HepG2 (cell line): ENCODE measurements at regions not wholly inside any gene's neighbourhood (a gene's known extent, or its start where the extent isn't known, plus 50 kb on each side); places are given as distances from the start of the nearest gene placed in this dataset.

ENCODE experiments used
- ATAC-seq: fragments of 200-7000 bp; cut with Tn5 transposase; 3 replicates; pipeline ENCODE4 v1.9.1; 2020; ENCODE audit warnings: mild to moderate bottlenecking, moderate library complexity
- BruUV-seq: library from RNA; stranded (reverse); fragments of 400-500 nt; replicated peaks from 2 replicates; lab custom pipeline; 2021; lab: Mats Ljungman, UMichigan
- CTCF ChIA-PET: fragments of 300-600 bp; formaldehyde crosslinking; extraction: SDS; loops from one replicate; lab custom pipeline; 2021; ENCODE audit warnings: low total read pairs, inconsistent platforms, low intra/inter-chr PET ratio; lab: Yijun Ruan, JAX
- POLR2A ChIA-PET: fragments of 350-600 bp; sonication (Branson Sonifier 250); formaldehyde crosslinking; loops from one replicate; lab custom pipeline; 2020; ENCODE audit warnings: antibody characterized with exemption, inconsistent platforms; lab: Yijun Ruan, JAX
- DNase-seq: peaks from one replicate; pipeline ENCODE4 v3.0.0-alpha.2; 2015; ENCODE audit warnings: low spot score
- FAIRE-seq: peaks from 3 replicates; lab custom pipeline; 2011; peaks lifted over from hg19 to GRCh38; lab: Jason Lieb, UNC
- H2AFZ ChIP-seq: one replicate; pipeline ENCODE4 v1.6.1; 2011; ENCODE audit warnings: low read length, inconsistent platforms
- H3K27ac ChIP-seq: fragments of 300-600 bp; 3 replicates; pipeline ENCODE4 v1.8.0; 2011; ENCODE audit warnings: mixed run types, mild to moderate bottlenecking, mixed read lengths, low read length, inconsistent platforms; ENCODE audit not compliant: insufficient read depth; ENCODE audit errors: extremely low read length
- H3K27me3 ChIP-seq, 2 experiments: fragments of 200-600 bp in 1 of 2; 2 replicates in 1 of 2; 3 replicates in 1 of 2; pipeline versions ENCODE4 v1.6.0 to v1.8.0; 2011; ENCODE audit warnings: low read length in 2 of 2, mild to moderate bottlenecking in 2 of 2, moderate library complexity in 2 of 2, inconsistent platforms in 1 of 2; ENCODE audit not compliant: insufficient read depth in 2 of 2, control insufficient read depth in 1 of 2
- H3K36me3 ChIP-seq, 2 experiments: fragments of 200-600 bp in 1 of 2; replicated peaks in 1 of 2; 2 replicates in 1 of 2; 3 replicates in 1 of 2; pipeline versions ENCODE4 v1.5.1 to v1.8.0; 2011; ENCODE audit warnings: low read length in 2 of 2, inconsistent platforms in 1 of 2; ENCODE audit not compliant: insufficient read depth in 2 of 2, control insufficient read depth in 1 of 2
- H3K4me1 ChIP-seq: 2 replicates; pipeline ENCODE4 v1.5.1; 2012; ENCODE audit warnings: low read length, inconsistent platforms; ENCODE audit not compliant: insufficient read depth
- H3K4me2 ChIP-seq: 2 replicates; pipeline ENCODE4 v1.6.0; 2011; ENCODE audit warnings: low read depth, low read length, inconsistent platforms
- H3K4me3 ChIP-seq, 3 experiments: fragments of 200-600 bp in 1 of 3; sonication (generic), shearing (Covaris generic) in 1 of 3; replicated peaks in 1 of 3; 2 replicates each; pipeline ENCODE4 v1.5.1; 2011 to 2016; ENCODE audit warnings: low read length in 3 of 3, inconsistent platforms in 2 of 3, low read depth in 2 of 3, mild to moderate bottlenecking in 2 of 3, control low read depth in 1 of 3, mixed read lengths in 1 of 3; ENCODE audit not compliant: insufficient read depth in 1 of 3
- H3K79me2 ChIP-seq: one replicate; pipeline ENCODE4 v1.6.1; 2011; ENCODE audit warnings: low read length, inconsistent platforms; ENCODE audit not compliant: insufficient read depth
- H3K9ac ChIP-seq: 2 replicates; pipeline ENCODE4 v1.6.0; 2011; ENCODE audit warnings: mild to moderate bottlenecking, low read depth, low read length, inconsistent platforms; ENCODE audit not compliant: insufficient read depth
- H3K9me3 ChIP-seq: 2 replicates; pipeline ENCODE4 v1.5.1; 2012; ENCODE audit warnings: mild to moderate bottlenecking, low read length
- H4K20me1 ChIP-seq: 2 replicates; pipeline ENCODE4 v1.6.0; 2011; ENCODE audit warnings: inconsistent platforms, mild to moderate bottlenecking, low read length, moderate library complexity; ENCODE audit not compliant: insufficient read depth
- ASH2L ChIP-seq: fragments of 300-600, 200-600 bp; sonication (generic); IDR thresholded peaks from 2 replicates; pipeline ENCODE4 v1.7.0; 2017; ENCODE audit warnings: low read depth, mild to moderate bottlenecking, moderate library complexity, mixed read lengths, low read length; ENCODE audit not compliant: insufficient read length
- FOXP1 ChIP-seq, 2 experiments: fragments of 450-650 bp in 1 of 2; IDR thresholded peaks; 2 replicates each; pipeline ENCODE4 v1.6.1; 2017 to 2018; ENCODE audit warnings: antibody characterized with exemption in 1 of 2
- KLF15 ChIP-seq: sonication (generic); formaldehyde crosslinking; IDR thresholded peaks from 2 replicates; pipeline ENCODE4 v1.8.1; 2023; ENCODE audit warnings: borderline replicate concordance, mild to moderate bottlenecking, inconsistent platforms, missing genetic modification reagents, mixed read lengths
- NR3C1 ChIP-seq: sonication (generic); formaldehyde crosslinking; IDR thresholded peaks from 2 replicates; pipeline ENCODE4 v1.4.0; 2020; ENCODE audit warnings: missing genetic modification reagents
- SMAD1 ChIP-seq: sonication (generic); formaldehyde crosslinking; IDR thresholded peaks from 2 replicates; pipeline ENCODE4 v1.4.0; 2020; ENCODE audit warnings: missing genetic modification reagents, low read depth, mild to moderate bottlenecking, borderline replicate concordance
- ZHX2 ChIP-seq, 2 experiments: sonication (generic) in 1 of 2; formaldehyde crosslinking in 1 of 2; IDR thresholded peaks; 2 replicates each; pipeline versions ENCODE4 v1.6.1 to v1.9.0; 2014 to 2022; ENCODE audit warnings: antibody characterized with exemption in 1 of 2, borderline replicate concordance in 1 of 2, inconsistent platforms in 1 of 2, low read depth in 1 of 2, missing genetic modification reagents in 1 of 2
- ZMAT3 ChIP-seq: sonication (generic); formaldehyde crosslinking; conservative IDR thresholded peaks from 2 replicates; pipeline ENCODE4 v1.7.0; 2021; ENCODE audit warnings: missing genetic modification reagents
- ZNF383 ChIP-seq: sonication (generic); formaldehyde crosslinking; IDR thresholded peaks from 2 replicates; pipeline ENCODE4 v1.4.0; 2020; ENCODE audit warnings: missing genetic modification reagents, mild to moderate bottlenecking, borderline replicate concordance
- ZNF609 ChIP-seq: sonication (generic); formaldehyde crosslinking; IDR thresholded peaks from 2 replicates; pipeline ENCODE4 v1.4.0; 2020; ENCODE audit warnings: mild to moderate bottlenecking, missing genetic modification reagents, borderline replicate concordance
- ZNF816 ChIP-seq: sonication (generic); formaldehyde crosslinking; IDR thresholded peaks from 2 replicates; pipeline ENCODE4 v1.8.0; 2022; ENCODE audit warnings: missing genetic modification reagents, mild to moderate bottlenecking, borderline replicate concordance
- ZNF83 ChIP-seq: sonication (generic); formaldehyde crosslinking; IDR thresholded peaks from 2 replicates; pipeline ENCODE4 v1.4.0; 2020; ENCODE audit warnings: missing genetic modification reagents, mild to moderate bottlenecking, borderline replicate concordance
- WGBS: methylation state at CpG from one replicate; pipeline ENCODE4 v1.1.6; 2017; ENCODE audit warnings: low lambda C conversion rate; 5-methylcytosine and 5-hydroxymethylcytosine counted together
- in situ Hi-C: cut with HindIII; loops from 2 replicates; pipeline ENCODE4 v1.10.0; 2017; ENCODE audit warnings: low pct_unique_long_range_greater_than_20kb; ENCODE audit not compliant: extremely low pct_ligation_motif_present
- intact Hi-C: fragments of 100-400 bp; cut with micrococcal nuclease; formaldehyde crosslinking; loops from one replicate; pipeline ENCODE4 v1.10.0; 2022; ENCODE audit not compliant: unreplicated experiment

GRCh38 chr10:121375172-121375571 lies 223.1 kb downstream of the FGFR2 start (continued):
- TF ChIP-seq ZNF609 (CRISPR knock-in tag), result no peak
- no peak for TF ChIP-seq ZMAT3
- no peak for TF ChIP-seq SMAD1 (CRISPR knock-in tag)

GRCh38 chr10:121378251-121378801 lies 219.9 kb downstream of the FGFR2 start:
- Histone ChIP-seq H2AFZ (no peak overlapping the region), H3K4me2 (no peak overlapping the region), H4K20me1 (no peaks in the 10 kb centered on the region), H3K4me3 (no peak overlapping the region), H3K79me2 (no peaks in the 10 kb centered on the region), H3K9ac (no peak overlapping the region), H3K36me3 (no peaks in the 10 kb centered on the region), H3K9me3 (no peaks in the 10 kb centered on the region), H3K27ac (no peak overlapping the region), H3K27me3 (no peaks in the 10 kb centered on the region), H3K4me1 (no peaks in the 10 kb centered on the region)
- ChIA-PET CTCF (no interaction called here), POLR2A (no interaction called here)
- in situ Hi-C loops, result no loop called here
- no TSS peak for BruUV-seq
- DNase-seq (no peak), ATAC-seq (no peak), FAIRE-seq (no peak)
- WGBS, result 55% methylated on average over 6 of the region's 6 CpGs
- intact Hi-C loops, result no loop called here
- TF ChIP-seq SMAD1 (CRISPR knock-in tag), result no peak
- no peak for TF ChIP-seq KLF15 (CRISPR knock-in tag)
- TF ChIP-seq ASH2L, result no peak
- TF ChIP-seq ZNF816 (CRISPR knock-in tag), result no peak
- no peak for TF ChIP-seq ZNF83 (CRISPR knock-in tag)
- TF ChIP-seq ZNF383 (CRISPR knock-in tag), result no peak
- TF ChIP-seq FOXP1 (IDR thresholded peaks at IDR 0.05), result no peak
- no peak for TF ChIP-seq FOXP1 (CRISPR knock-in tag; IDR thresholded peaks at IDR 0.05)
- TF ChIP-seq NR3C1, result no peak
- no peak for TF ChIP-seq ZHX2 (IDR thresholded peaks at IDR 0.05; ENCODE audit: low read depth)
- TF ChIP-seq ZHX2 (CRISPR knock-in tag; IDR thresholded peaks at IDR 0.05; ENCODE audit: borderline replicate concordance), result no peak
